ENCODE measurements at regions not wholly inside any gene's neighbourhood (a gene's known extent, or its start where the extent isn't known, plus 50 kb on each side); places are given as distances from the start of the nearest gene placed in this dataset.

DNA sequence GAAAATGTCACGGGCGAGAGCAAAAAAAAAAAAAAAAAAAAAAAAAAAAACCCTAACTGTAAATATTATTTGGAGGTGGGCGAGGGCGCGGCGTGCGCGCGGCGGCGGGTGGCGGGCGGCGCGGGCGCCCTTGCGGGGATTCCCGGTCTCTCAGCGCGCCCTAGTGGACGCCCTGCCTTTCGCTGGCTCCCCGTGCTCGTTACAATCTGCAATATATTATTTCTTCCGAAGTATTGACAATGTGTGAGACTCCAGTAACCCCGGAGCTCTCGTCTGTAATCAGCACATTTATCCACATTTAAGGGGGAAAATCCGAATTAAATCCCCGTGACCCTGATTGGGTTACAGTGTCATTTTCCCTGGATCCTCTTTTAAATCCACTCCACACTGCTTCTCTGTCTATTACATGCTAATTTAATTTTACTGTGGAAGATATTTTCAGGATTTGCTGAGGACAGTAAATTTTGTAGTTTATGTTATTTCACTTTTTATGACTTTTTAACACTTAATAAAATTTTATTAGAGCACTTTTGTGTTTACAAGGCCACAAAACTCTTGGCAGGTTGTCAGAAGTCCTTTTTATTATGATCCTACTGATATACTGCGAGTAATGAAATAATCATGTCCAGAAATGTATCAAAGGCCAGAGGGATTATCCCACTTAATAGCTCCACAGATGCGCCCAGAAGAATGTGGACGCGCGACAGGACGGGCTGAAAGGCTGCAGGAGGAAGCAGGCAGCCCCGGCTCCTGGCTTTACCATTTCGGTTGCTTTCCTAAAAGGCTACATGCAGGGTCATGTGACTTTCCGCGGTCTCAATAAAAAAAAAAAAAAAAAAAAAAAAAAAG, 369.1 kb downstream of the MTX2 start:
- no peak overlapping the region for H3K27ac ChIP-seq (ENCODE audit: insufficient read depth, low read depth, low read length, poor library complexity, severe bottlenecking)
- peaks cover 79% of the 10 kb centered on the region for H3K27me3 ChIP-seq (ENCODE audit: control insufficient read depth, insufficient read depth, low read length, poor library complexity, severe bottlenecking)
- no peaks in the 10 kb centered on the region for H3K4me1 ChIP-seq (ENCODE audit: control insufficient read depth, insufficient read depth, low read length)
- 17% methylated on average over 37 to 39 of the region's 39 CpGs for WGBS, 2 experiments
- H3K9me3 ChIP-seq (ENCODE audit: control insufficient read depth, low read length) = no peaks in the 10 kb centered on the region
- H3K36me3 ChIP-seq (ENCODE audit: control insufficient read depth, insufficient read depth, low read length) = no peaks in the 10 kb centered on the region
- peak overlapping the region; percentile 33 for H3K4me3 ChIP-seq (ENCODE audit: insufficient read depth, low read depth, low read length)

DNA sequence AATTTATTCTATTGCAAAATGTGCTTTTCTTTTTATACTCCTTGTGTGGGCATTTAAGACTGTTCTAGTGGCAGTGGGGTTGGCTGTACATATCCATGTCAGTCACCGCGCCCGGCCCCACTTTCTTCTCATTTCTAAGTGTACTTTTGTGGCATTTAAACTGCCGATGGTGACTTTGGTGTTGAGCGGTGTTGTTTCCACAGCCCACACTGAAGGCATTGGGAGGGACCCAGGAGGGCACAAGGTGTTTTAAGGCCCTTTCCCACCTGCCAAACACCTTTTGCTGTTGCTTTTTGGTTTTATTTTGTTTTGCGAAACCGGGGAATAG, 369.7 kb downstream of the MTX2 start:
- Histone ChIP-seq H3K27me3 (ENCODE audit: control insufficient read depth, insufficient read depth, low read length, poor library complexity, severe bottlenecking) (peaks cover 78% of the 10 kb centered on the region), H3K4me3 (ENCODE audit: insufficient read depth, low read depth, low read length) (no peak overlapping the region), H3K36me3 (ENCODE audit: control insufficient read depth, insufficient read depth, low read length) (no peaks in the 10 kb centered on the region), H3K9me3 (ENCODE audit: control insufficient read depth, low read length) (no peaks in the 10 kb centered on the region), H3K4me1 (ENCODE audit: control insufficient read depth, insufficient read depth, low read length) (no peaks in the 10 kb centered on the region), H3K27ac (ENCODE audit: insufficient read depth, low read depth, low read length, poor library complexity, severe bottlenecking) (no peak overlapping the region)
- 91 to 92% methylated on average over 7 of the region's 7 CpGs for WGBS, 2 experiments

DNA sequence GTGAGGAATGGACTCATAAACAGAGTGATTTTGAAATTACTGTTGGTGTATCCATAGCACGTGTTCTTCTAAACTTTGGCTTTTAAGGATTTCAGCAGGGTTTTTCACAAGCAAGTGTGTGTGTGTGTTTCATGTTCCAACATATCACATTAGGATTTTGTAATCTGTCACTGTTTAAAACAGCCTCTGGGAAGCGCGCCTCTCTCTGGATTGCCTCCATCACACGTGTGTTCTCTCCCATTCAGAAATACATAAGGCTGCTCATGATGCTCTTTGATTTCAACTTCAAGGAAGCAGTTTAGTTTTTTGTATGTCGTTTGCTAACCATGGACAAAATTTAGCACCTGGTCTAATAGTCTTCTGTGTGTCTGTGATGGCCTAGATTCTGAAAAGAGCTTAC, 370.4 kb downstream of the MTX2 start:
- H3K36me3 ChIP-seq (ENCODE audit: control insufficient read depth, insufficient read depth, low read length) = no peaks in the 10 kb centered on the region
- H3K9me3 ChIP-seq (ENCODE audit: control insufficient read depth, low read length) = no peaks in the 10 kb centered on the region
- H3K27me3 ChIP-seq (ENCODE audit: control insufficient read depth, insufficient read depth, low read length, poor library complexity, severe bottlenecking) = peaks cover 74% of the 10 kb centered on the region
- 44 to 48% methylated on average over 5 of the region's 5 CpGs for WGBS, 2 experiments
- H3K4me3 ChIP-seq (ENCODE audit: insufficient read depth, low read depth, low read length) = no peak overlapping the region
- H3K4me1 ChIP-seq (ENCODE audit: control insufficient read depth, insufficient read depth, low read length) = no peaks in the 10 kb centered on the region
- H3K27ac ChIP-seq (ENCODE audit: insufficient read depth, low read depth, low read length, poor library complexity, severe bottlenecking) = no peak overlapping the region

DNA sequence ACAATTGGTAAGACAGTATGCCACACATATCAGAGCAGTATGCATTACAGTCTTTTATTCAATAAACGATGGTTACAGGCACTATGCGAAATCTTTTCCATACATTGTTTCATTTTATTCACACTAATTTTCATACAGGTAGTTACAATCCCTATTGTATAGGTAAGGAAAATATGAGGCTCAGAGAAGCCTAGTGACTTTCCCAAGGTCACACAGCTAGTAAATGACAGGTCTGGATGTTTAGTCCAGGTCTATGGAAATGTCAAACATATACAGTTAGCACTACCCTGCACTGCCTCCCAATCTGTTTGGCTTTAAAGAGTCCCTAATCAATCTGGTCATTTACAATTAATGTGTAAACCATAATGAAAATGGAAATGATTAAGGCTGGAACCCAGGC, 372.2 kb downstream of the MTX2 start:
- peaks cover 60% of the 10 kb centered on the region for H3K27me3 ChIP-seq (ENCODE audit: control insufficient read depth, insufficient read depth, low read length, poor library complexity, severe bottlenecking)
- no peaks in the 10 kb centered on the region for H3K4me1 ChIP-seq (ENCODE audit: control insufficient read depth, insufficient read depth, low read length)
- no peaks in the 10 kb centered on the region for H3K36me3 ChIP-seq (ENCODE audit: control insufficient read depth, insufficient read depth, low read length)
- H3K9me3 ChIP-seq (ENCODE audit: control insufficient read depth, low read length) = no peaks in the 10 kb centered on the region
- H3K27ac ChIP-seq (ENCODE audit: insufficient read depth, low read depth, low read length, poor library complexity, severe bottlenecking) = no peak overlapping the region
- 97% methylated on average over 2 of the region's 2 CpGs; no CpG with 5 or more reads in 1 of the 2 experiments for WGBS, 2 experiments
- no peak overlapping the region for H3K4me3 ChIP-seq (ENCODE audit: insufficient read depth, low read depth, low read length)

DNA sequence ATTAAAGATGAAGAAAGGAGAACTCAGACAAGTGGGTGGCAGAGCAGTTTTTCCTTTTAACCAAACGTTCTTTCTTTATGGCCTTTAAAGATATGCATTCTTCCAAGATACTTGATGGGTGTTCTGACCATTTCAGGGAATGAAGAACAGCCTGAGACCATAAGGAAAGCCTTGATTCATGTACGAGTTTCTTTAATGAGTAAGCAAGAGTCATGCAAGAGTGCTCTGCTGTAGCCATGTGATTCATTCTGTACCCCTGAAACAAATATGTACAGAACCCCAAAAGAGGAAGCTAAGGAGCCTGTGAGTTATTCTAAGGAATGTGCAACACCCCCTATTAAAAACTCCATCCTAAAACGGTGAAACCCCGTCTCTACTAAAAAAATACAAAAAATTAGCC, 372.8 kb downstream of the MTX2 start:
- H3K4me1 ChIP-seq (ENCODE audit: control insufficient read depth, insufficient read depth, low read length) = no peaks in the 10 kb centered on the region
- no peaks in the 10 kb centered on the region for H3K9me3 ChIP-seq (ENCODE audit: control insufficient read depth, low read length)
- no peak overlapping the region for H3K27ac ChIP-seq (ENCODE audit: insufficient read depth, low read depth, low read length, poor library complexity, severe bottlenecking)
- WGBS, 2 experiments = 83 to 85% methylated on average over 2 to 4 of the region's 4 CpGs
- peaks cover 53% of the 10 kb centered on the region for H3K27me3 ChIP-seq (ENCODE audit: control insufficient read depth, insufficient read depth, low read length, poor library complexity, severe bottlenecking)
- H3K4me3 ChIP-seq (ENCODE audit: insufficient read depth, low read depth, low read length) = no peak overlapping the region
- no peaks in the 10 kb centered on the region for H3K36me3 ChIP-seq (ENCODE audit: control insufficient read depth, insufficient read depth, low read length)

DNA sequence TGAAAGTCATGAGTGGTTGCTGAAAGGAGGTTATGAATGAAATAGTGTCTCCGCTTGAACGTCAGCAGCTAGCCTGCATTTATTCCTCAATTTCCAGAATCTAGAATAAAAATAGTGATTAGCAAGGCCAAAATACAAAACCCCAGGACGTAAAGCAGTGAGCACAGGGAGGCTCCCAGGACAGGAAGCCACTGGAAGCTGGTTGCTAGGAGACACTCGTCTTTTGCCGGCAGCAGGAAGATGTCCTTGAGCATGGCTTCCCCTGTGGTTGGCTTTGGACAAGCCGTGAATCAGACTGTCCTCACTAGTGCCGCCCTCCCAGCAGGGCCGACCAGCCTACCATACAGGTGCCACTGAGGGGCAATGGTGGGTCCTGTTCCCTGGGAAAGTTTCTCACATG, 374.4 kb downstream of the MTX2 start:
- H3K36me3 ChIP-seq (ENCODE audit: control insufficient read depth, insufficient read depth, low read length) = no peaks in the 10 kb centered on the region
- no peaks in the 10 kb centered on the region for H3K9me3 ChIP-seq (ENCODE audit: control insufficient read depth, low read length)
- H3K4me3 ChIP-seq (ENCODE audit: insufficient read depth, low read depth, low read length) = no peak overlapping the region
- H3K4me1 ChIP-seq (ENCODE audit: control insufficient read depth, insufficient read depth, low read length) = no peaks in the 10 kb centered on the region
- WGBS, 2 experiments = 54 to 67% methylated on average over 7 to 8 of the region's 8 CpGs
- H3K27me3 ChIP-seq (ENCODE audit: control insufficient read depth, insufficient read depth, low read length, poor library complexity, severe bottlenecking) = peaks cover 38% of the 10 kb centered on the region
- no peak overlapping the region for H3K27ac ChIP-seq (ENCODE audit: insufficient read depth, low read depth, low read length, poor library complexity, severe bottlenecking)

DNA sequence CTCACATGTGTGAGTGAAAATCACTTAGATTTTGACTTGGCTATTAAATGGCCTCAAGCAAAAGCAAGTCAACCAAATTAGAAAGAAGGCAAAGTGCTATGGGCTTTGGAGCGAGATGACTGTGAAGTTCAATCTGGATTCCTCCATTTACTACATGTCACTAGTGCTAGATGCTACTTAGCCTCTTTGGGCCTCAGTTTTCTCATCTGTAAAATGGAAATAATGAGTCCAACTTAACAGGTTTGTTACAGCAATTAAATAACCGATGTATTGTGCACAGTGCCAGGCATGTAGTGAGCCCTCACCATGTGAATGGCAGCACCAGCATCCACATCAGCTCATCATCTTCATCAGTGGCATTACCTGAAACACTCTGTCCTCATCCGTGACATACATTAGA, 376.3 kb downstream of the MTX2 start:
- peaks cover 19% of the 10 kb centered on the region for H3K27me3 ChIP-seq (ENCODE audit: control insufficient read depth, insufficient read depth, low read length, poor library complexity, severe bottlenecking)
- no peaks in the 10 kb centered on the region for H3K36me3 ChIP-seq (ENCODE audit: control insufficient read depth, insufficient read depth, low read length)
- H3K27ac ChIP-seq (ENCODE audit: insufficient read depth, low read depth, low read length, poor library complexity, severe bottlenecking) = no peak overlapping the region
- no peaks in the 10 kb centered on the region for H3K9me3 ChIP-seq (ENCODE audit: control insufficient read depth, low read length)
- no peaks in the 10 kb centered on the region for H3K4me1 ChIP-seq (ENCODE audit: control insufficient read depth, insufficient read depth, low read length)
- no peak overlapping the region for H3K4me3 ChIP-seq (ENCODE audit: insufficient read depth, low read depth, low read length)
- 88 to 95% methylated on average over 3 of the region's 3 CpGs for WGBS, 2 experiments

DNA sequence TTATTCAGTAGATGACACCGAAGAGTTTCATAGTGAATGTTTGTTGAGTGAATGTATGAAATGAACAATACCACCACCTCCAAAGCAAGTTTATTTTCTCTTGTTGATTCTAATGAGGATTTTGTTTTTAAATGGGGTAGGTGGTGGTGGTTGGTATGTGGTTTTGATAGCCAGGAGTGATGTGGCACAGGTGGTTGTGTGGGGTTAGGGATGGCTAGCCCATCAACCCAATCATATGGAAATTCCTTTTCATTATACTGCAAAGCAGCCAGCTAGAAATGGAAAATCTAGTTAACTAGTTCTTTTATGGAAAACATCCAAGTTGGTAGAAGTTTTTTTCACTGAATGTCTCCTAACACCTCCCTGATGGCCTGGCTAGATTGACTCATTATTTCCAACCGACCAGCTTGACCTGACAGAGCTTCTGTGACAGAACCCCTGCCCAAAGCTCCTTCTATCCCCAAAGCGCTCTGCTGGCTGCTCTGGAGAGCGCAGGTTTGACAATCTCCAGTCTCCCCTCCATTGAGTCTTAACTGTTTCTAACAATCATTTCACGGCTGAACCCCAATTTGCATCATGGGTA, 376.9 kb downstream of the MTX2 start:
- no peaks in the 10 kb centered on the region for H3K4me1 ChIP-seq (ENCODE audit: control insufficient read depth, insufficient read depth, low read length)
- no peak overlapping the region for H3K4me3 ChIP-seq (ENCODE audit: insufficient read depth, low read depth, low read length)
- no peak overlapping the region for H3K27ac ChIP-seq (ENCODE audit: insufficient read depth, low read depth, low read length, poor library complexity, severe bottlenecking)
- WGBS, 2 experiments = 63 to 66% methylated on average over 4 to 5 of the region's 5 CpGs
- no peaks in the 10 kb centered on the region for H3K36me3 ChIP-seq (ENCODE audit: control insufficient read depth, insufficient read depth, low read length)
- H3K27me3 ChIP-seq (ENCODE audit: control insufficient read depth, insufficient read depth, low read length, poor library complexity, severe bottlenecking) = peaks cover 13% of the 10 kb centered on the region
- H3K9me3 ChIP-seq (ENCODE audit: control insufficient read depth, low read length) = no peaks in the 10 kb centered on the region

DNA sequence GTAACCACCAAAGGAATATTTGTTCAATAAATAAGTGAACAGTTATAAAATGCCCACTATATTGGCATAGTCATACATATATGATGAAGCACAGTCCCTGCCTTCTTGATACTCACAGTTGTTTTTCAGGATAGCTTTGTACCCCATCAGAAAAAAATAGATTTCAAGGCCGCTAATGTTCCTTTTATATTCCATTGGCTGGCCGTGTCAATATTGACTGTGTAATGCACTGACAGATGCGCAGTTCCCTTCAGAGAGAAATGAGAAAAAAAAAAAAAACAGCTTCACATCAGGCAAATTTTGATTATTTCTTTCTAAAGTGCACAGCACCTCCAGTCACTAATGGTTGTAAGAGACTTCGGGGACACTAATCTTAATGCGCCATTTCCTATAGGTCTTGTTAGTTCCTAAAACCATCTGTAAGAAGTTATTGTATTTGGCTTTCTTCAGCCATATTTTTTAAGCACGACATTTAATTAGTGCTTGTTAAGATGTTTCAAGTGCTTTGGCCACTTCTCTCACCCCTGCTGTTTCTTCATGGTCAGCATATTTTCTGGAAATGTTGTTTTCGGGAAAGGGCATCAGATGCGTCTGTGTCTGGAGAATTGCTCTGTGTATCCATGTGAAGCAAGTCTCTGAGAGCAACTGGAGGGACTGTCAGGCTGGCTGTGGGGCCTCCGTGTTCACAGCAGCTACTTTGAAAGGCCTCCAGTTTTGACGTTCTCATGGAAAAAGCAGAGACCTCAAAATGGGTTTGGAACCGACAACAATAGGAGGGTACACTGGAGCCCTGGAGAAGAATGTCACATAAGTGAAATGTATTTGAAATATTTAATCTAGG, 378.3 kb downstream of the MTX2 start:
- Histone ChIP-seq H3K9me3 (ENCODE audit: control insufficient read depth, low read length) (no peaks in the 10 kb centered on the region), H3K27me3 (ENCODE audit: control insufficient read depth, insufficient read depth, low read length, poor library complexity, severe bottlenecking) (peaks cover 13% of the 10 kb centered on the region), H3K4me3 (ENCODE audit: insufficient read depth, low read depth, low read length) (no peak overlapping the region), H3K27ac (ENCODE audit: insufficient read depth, low read depth, low read length, poor library complexity, severe bottlenecking) (no peak overlapping the region), H3K4me1 (ENCODE audit: control insufficient read depth, insufficient read depth, low read length) (no peaks in the 10 kb centered on the region), H3K36me3 (ENCODE audit: control insufficient read depth, insufficient read depth, low read length) (no peaks in the 10 kb centered on the region)
- 89 to 90% methylated on average over 11 of the region's 11 CpGs for WGBS, 2 experiments

DNA sequence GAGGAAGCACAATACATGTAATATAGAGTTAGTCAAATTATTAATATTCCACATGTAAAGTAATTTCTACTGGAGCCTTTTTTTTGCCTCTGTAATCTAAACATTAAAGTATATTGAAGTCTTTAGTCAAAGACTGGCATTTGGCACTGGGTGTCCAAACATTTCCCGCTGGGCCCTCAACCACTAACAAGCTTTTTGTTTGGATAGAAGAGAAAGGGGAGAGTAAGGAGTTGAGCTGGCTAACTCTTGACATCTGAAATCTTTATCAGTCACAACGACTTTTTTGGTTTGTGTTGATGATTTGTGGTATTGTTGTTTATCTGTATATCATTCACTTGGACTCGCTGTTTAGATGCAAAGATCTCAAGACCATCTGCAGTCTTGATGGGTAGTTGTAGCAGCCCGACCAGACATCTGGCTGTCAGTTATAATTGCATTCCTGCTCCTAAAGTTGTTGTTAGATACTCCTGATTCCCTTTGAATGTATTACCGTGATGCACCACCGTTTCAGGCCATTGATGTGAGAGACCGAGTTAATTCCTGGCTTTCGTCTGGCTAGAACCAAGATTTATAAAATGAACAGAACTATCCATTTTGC, 379.6 kb downstream of the MTX2 start:
- Histone ChIP-seq H3K27ac (ENCODE audit: insufficient read depth, low read depth, low read length, poor library complexity, severe bottlenecking) (no peak overlapping the region), H3K9me3 (ENCODE audit: control insufficient read depth, low read length) (no peaks in the 10 kb centered on the region), H3K4me3 (ENCODE audit: insufficient read depth, low read depth, low read length) (no peak overlapping the region), H3K27me3 (ENCODE audit: control insufficient read depth, insufficient read depth, low read length, poor library complexity, severe bottlenecking) (peaks cover 7% of the 10 kb centered on the region), H3K36me3 (ENCODE audit: control insufficient read depth, insufficient read depth, low read length) (no peaks in the 10 kb centered on the region), H3K4me1 (ENCODE audit: control insufficient read depth, insufficient read depth, low read length) (no peaks in the 10 kb centered on the region)
- 85 to 87% methylated on average over 8 of the region's 8 CpGs for WGBS, 2 experiments

Data from ectodermal cell (in vitro differentiated cells).